Liver (tissue), 8 donors: ENCODE measurements at regions not wholly inside any gene's neighbourhood (a gene's known extent, or its start where the extent isn't known, plus 50 kb on each side); places are given as distances from the start of the nearest gene placed in this dataset.

ENCODE experiments used
- DNase-seq: peaks from one replicate; pipeline ENCODE4 v3.0.0-alpha.2; 2017; ENCODE audit warnings: low spot score
- H3K27ac ChIP-seq, 2 donors: one replicate each; pipeline ENCODE4 v1.7.0; 2013; ENCODE audit warnings: inconsistent platforms in 2 of 2, low read length in 2 of 2, control low read depth in 1 of 2, low read depth in 1 of 2, mild to moderate bottlenecking in 1 of 2
- H3K27me3 ChIP-seq, 4 donors: one replicate each; pipeline versions ENCODE4 v1.6.1 to v1.7.0; 2013; ENCODE audit warnings: low read length in 3 of 4, inconsistent platforms in 1 of 4, mild to moderate bottlenecking in 1 of 4, moderate library complexity in 1 of 4; ENCODE audit not compliant: control insufficient read depth in 4 of 4, insufficient read depth in 4 of 4
- H3K36me3 ChIP-seq, 4 donors: one replicate each; pipeline versions ENCODE4 v1.6.1 to v1.7.0; 2013; ENCODE audit warnings: low read length in 3 of 4, mild to moderate bottlenecking in 3 of 4, low read depth in 1 of 4, moderate library complexity in 1 of 4; ENCODE audit not compliant: control insufficient read depth in 4 of 4, insufficient read depth in 3 of 4
- H3K4me1 ChIP-seq, 4 donors: one replicate each; pipeline versions ENCODE4 v1.6.1 to v1.7.0; 2013; ENCODE audit warnings: low read length in 3 of 4, mild to moderate bottlenecking in 3 of 4, moderate library complexity in 1 of 4; ENCODE audit not compliant: control insufficient read depth in 4 of 4, insufficient read depth in 4 of 4
- H3K4me3 ChIP-seq, 3 donors: one replicate each; pipeline versions ENCODE4 v1.6.1 to v1.7.0; 2013; ENCODE audit warnings: low read length in 3 of 3, control low read depth in 1 of 3, low read depth in 1 of 3, mild to moderate bottlenecking in 1 of 3
- H3K9ac ChIP-seq, 2 donors: one replicate each; pipeline ENCODE4 v1.7.0; 2013; ENCODE audit warnings: low read length in 2 of 2, mild to moderate bottlenecking in 2 of 2, moderate library complexity in 2 of 2, control low read depth in 1 of 2, low read depth in 1 of 2
- H3K9me3 ChIP-seq, 4 donors: one replicate each; pipeline versions ENCODE4 v1.6.1 to v1.7.0; 2013; ENCODE audit warnings: low read length in 3 of 4; ENCODE audit not compliant: control insufficient read depth in 4 of 4
- ATF3 ChIP-seq: IDR thresholded peaks from 2 replicates; pipeline ENCODE4 v1.6.1; 2016; ENCODE audit warnings: antibody characterized with exemption
- CTCF ChIP-seq: fragments of 150-350 bp; IDR thresholded peaks from 2 replicates; pipeline ENCODE4 v1.5.1; 2017; ENCODE audit warnings: improper control_type of control experiment, low read depth, low read length; ENCODE audit not compliant: missing input control
- EGR1 ChIP-seq, 2 donors: IDR thresholded peaks; 2 replicates each; pipeline ENCODE4 v1.6.1; 2016 to 2018; ENCODE audit warnings: antibody characterized with exemption in 2 of 2, low read depth in 2 of 2
- FOXA1 ChIP-seq: IDR thresholded peaks from 2 replicates; pipeline ENCODE4 v1.6.1; 2016; ENCODE audit warnings: antibody characterized with exemption
- FOXA2 ChIP-seq: IDR thresholded peaks from 2 replicates; pipeline ENCODE4 v1.6.1; 2016; ENCODE audit warnings: antibody characterized with exemption
- GABPA ChIP-seq, 2 donors: IDR thresholded peaks in 1 of 2; conservative IDR thresholded peaks in 1 of 2; 2 replicates each; pipeline ENCODE4 v1.6.1; 2016; ENCODE audit warnings: antibody characterized with exemption in 2 of 2, mild to moderate bottlenecking in 1 of 2, moderate library complexity in 1 of 2
- HNF4G ChIP-seq: IDR thresholded peaks from 2 replicates; pipeline ENCODE4 v1.6.1; 2016; ENCODE audit warnings: antibody characterized with exemption
- MAX ChIP-seq: IDR thresholded peaks from 2 replicates; pipeline ENCODE4 v1.6.1; 2016; ENCODE audit warnings: antibody characterized with exemption
- NR2F2 ChIP-seq: IDR thresholded peaks from 2 replicates; pipeline ENCODE4 v1.6.1; 2016; ENCODE audit warnings: antibody characterized with exemption
- RAD21 ChIP-seq, 2 donors: IDR thresholded peaks; 2 replicates each; pipeline ENCODE4 v1.6.1; 2016; ENCODE audit warnings: antibody characterized with exemption in 2 of 2, mild to moderate bottlenecking in 2 of 2
- REST ChIP-seq: IDR thresholded peaks from 2 replicates; pipeline ENCODE4 v1.6.1; 2016; ENCODE audit warnings: antibody characterized with exemption, mild to moderate bottlenecking
- SP1 ChIP-seq: IDR thresholded peaks from 2 replicates; pipeline ENCODE4 v1.6.1; 2018; ENCODE audit warnings: antibody characterized with exemption, mild to moderate bottlenecking
- TAF1 ChIP-seq: conservative IDR thresholded peaks from 2 replicates; pipeline ENCODE4 v1.6.1; 2016; ENCODE audit warnings: antibody characterized with exemption, mild to moderate bottlenecking
- YY1 ChIP-seq: IDR thresholded peaks from 2 replicates; pipeline ENCODE4 v1.6.1; 2016; ENCODE audit warnings: antibody characterized with exemption, mild to moderate bottlenecking
- ZBTB33 ChIP-seq: IDR thresholded peaks from 2 replicates; pipeline ENCODE4 v1.6.1; 2016; ENCODE audit warnings: antibody characterized with exemption
- WGBS: extraction: QIAGEN DNeasy Blood & Tissue Kit; methylation state at CpG from one replicate; pipeline ENCODE4 v1.1.7; 2013; 5-methylcytosine and 5-hydroxymethylcytosine counted together
- donor health status: healthy.
- donor health status: healthy.
- donor health status: healthy.
- donor health status: healthy.
- donor health status: healthy.

- H3K9ac ChIP-seq: no peak overlapping the region
- H3K27ac ChIP-seq: no peak overlapping the region
- 88% methylated on average over 1 of the region's 1 CpG for WGBS
- H3K27me3 ChIP-seq: peaks cover 0 to 4% (median 0%) of the 10 kb centered on the region in 4 donors
- no peak for DNase-seq
- no peaks in the 10 kb centered on the region for H3K36me3 ChIP-seq
- no peaks in the 10 kb centered on the region for H3K9me3 ChIP-seq
- TF ChIP-seq GABPA (IDR thresholded peaks at IDR 0.05 in 1 of 2, conservative IDR thresholded peaks at IDR 0.05 in 1 of 2): no peak
- TF ChIP-seq EGR1 (IDR thresholded peaks at IDR 0.05; ENCODE audit: low read depth in 2 of 2): no peak
- no peak for TF ChIP-seq ATF3
- TF ChIP-seq SP1: no peak
- no peak for TF ChIP-seq YY1
- H3K4me1 ChIP-seq: no peaks in the 10 kb centered on the region
- no peak overlapping the region for H3K4me3 ChIP-seq
Measured at GRCh38 chr14:65817011-65817410, 404.5 kb downstream of the FUT8 start.

GRCh38 chr14:65819569-65819968, 407.0 kb downstream of the FUT8 start:
- H3K9me3 ChIP-seq: no peaks in the 10 kb centered on the region
- TF ChIP-seq GABPA (IDR thresholded peaks at IDR 0.05 in 1 of 2, conservative IDR thresholded peaks at IDR 0.05 in 1 of 2) (no peak), RAD21 (IDR thresholded peaks at IDR 0.05) (no peak), NR2F2 (no peak), FOXA1 (no peak), FOXA2 (no peak), MAX (no peak), TAF1 (no peak), EGR1 (IDR thresholded peaks at IDR 0.05; ENCODE audit: low read depth in 2 of 2) (no peak), ZBTB33 (no peak), CTCF (no peak), YY1 (no peak), ATF3 (no peak), HNF4G (no peak), SP1 (no peak), REST (no peak)
- H3K4me3 ChIP-seq: no peak overlapping the region
- no peak overlapping the region for H3K27ac ChIP-seq
- peaks cover 0 to 4% (median 2%) of the 10 kb centered on the region in 4 donors for H3K27me3 ChIP-seq
- no peak overlapping the region for H3K9ac ChIP-seq
- 70% methylated on average over 5 of the region's 5 CpGs for WGBS
- no peaks in the 10 kb centered on the region for H3K36me3 ChIP-seq
- no peaks in the 10 kb centered on the region for H3K4me1 ChIP-seq
- DNase-seq: no peak
